Fibroblast of peridontal ligament (primary cell): ENCODE measurements at regions not wholly inside any gene's neighbourhood (a gene's known extent, or its start where the extent isn't known, plus 50 kb on each side); places are given as distances from the start of the nearest gene placed in this dataset.

Source experiments
- DNase-seq: peaks from one replicate; pipeline ENCODE4 v3.0.0-alpha.2; 2010; ENCODE audit errors: extremely low read depth

GRCh38 chr1:184919892-184920291 lies 54.4 kb downstream of the NIBAN1 start:
- DNase-seq: no peak

DNA sequence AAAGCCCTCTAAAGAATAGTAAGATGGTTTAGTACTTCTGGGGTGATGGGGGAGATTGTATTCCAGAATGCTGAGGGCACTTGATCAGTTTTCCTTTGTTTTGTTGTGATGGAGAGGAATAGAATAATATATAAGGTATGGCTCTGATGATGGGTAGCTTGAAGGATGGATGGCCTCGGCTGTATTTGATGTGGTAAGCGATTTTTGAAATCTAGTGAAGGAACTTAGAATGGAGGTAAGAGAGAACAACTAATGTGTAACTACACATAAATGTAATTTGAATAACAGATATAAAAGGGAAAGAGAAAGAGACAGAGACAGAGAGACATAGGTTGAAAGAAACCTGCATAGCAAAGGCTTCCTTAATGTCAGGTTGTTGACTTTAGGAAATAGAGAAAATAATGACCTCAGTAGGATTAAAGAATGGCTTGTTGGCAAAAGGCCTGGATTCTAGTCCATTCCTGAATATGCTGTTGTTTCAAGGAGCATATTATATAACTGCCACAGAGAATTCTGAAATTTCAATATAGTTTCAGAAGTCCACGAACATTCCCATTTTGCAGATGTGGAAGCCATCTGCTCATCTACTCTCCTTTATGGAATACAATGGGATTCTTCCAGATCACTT lies 58.7 kb downstream of the NIBAN1 start:
- peak; percentile 30 for DNase-seq

DNA sequence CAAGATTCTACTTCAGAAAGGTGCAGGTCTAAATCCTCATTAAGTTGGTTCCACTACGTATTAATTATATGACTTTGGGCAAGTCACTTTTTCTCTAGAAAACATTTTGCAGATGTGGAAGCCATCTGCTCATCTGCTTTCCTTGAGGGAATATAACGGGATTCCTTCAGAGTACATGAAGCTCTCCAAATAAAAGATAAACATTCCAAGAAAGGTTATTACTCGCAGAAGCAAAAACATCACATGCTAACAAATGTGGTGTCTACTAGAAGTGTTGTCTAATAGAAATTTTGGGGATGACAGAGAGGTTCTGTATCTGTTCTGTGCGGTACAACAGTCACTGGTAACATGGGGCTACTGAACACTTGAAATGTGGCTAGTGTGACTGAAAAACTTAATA lies 60.2 kb downstream of the NIBAN1 start:
- no peak for DNase-seq

- no peak for DNase-seq
Measured at GRCh38 chr1:184912392-184912791, 61.9 kb downstream of the NIBAN1 start.

- no peak for DNase-seq
Measured at GRCh38 chr1:184911830-184912229, 62.5 kb downstream of the NIBAN1 start.

DNA sequence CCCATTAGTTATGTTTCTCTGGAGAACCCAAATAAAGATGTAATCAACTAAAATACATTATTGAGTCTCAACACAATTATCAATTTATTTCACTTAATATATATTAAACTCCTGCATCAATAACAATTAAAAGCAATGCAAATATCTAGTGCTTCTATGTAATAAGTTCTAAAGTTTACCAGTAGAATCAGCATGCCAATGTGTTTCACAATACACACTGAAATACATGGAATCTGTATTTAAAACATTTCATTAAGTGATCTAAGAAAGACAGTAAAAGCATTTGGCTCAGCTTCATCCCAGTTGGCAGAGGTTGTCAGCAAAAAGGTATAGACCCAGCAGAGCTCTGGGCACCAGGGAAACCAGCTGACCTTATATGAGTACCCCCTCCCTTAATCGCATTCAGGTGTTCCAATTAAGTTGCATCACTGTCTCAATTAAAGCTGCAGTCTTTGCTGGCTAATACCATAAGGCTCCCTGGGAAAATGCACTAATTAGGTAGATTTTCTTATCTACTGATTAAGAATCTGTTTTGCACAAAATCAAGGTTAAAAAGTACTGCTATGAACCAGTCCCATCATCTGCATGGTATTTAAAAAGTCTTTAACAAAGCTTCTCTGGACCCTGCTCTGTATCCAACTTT lies 63.1 kb downstream of the NIBAN1 start:
- peak; percentile 61 for DNase-seq

GRCh38 chr1:184910691-184911091 lies 63.6 kb downstream of the NIBAN1 start:
- DNase-seq: peak; percentile 53

DNA sequence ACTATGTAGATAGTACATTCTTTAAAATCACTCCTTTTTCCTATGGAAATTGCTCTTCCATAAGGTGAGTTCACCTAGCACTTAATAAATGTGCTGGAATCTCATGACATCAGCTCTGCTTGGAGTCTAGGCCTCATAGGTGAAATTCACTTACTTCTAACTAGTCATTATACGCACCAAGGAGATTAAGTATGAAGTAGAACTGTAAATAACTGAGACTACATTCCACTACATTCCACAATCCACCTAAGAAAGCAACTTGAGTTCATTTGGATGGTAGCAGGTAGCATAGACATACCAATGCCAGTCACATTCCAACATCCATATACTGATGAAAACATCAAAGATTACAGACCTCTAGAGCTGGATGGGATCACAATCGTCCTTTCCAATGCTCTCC lies 64.3 kb downstream of the NIBAN1 start:
- DNase-seq: no peak

- DNase-seq: no peak
Measured at GRCh38 chr1:184909019-184909418, 65.3 kb downstream of the NIBAN1 start.

DNA sequence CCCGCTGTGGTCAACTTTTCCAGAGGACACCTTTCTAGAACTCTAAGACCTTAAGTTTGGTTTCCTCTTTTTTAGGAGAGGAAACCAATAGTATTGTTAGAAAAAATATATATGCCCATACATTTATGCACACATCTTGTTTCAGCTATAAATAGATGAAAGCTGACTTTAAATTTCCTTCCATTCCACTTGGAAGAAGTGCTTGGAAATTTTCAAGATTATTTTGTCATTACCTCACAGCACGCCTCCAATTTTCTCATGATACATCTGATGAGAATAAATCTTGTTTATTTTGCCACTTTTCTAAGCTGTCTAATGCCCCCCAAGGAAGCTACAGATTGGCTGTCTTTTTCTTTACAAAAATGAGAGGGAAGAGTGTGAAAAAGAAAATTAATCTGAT lies 65.8 kb downstream of the NIBAN1 start:
- no peak for DNase-seq

- DNase-seq: no peak
Measured at GRCh38 chr1:184907500-184907899, 66.8 kb downstream of the NIBAN1 start.

DNA sequence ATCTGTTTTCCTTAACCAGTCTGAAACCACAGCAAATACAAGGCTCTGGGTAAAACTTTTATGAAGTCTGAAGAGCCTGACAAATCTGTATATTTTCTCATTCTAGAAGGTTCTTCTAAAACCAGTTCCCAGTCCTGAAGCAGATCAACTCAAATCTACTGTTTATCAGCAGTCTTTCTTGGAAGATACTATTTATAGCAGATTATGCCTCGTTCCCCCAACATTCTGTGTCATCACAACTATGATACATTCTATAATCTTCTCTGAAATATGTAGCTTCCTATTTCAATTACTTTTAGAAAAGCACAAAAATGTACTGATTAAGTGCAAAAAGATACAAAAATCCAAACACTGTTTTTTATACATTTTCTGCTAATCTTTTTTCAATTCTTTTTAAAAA lies 67.5 kb downstream of the NIBAN1 start:
- DNase-seq: peak; percentile 56

- no peak for DNase-seq
Measured at GRCh38 chr1:184905601-184906322, 68.5 kb downstream of the NIBAN1 start.

DNA sequence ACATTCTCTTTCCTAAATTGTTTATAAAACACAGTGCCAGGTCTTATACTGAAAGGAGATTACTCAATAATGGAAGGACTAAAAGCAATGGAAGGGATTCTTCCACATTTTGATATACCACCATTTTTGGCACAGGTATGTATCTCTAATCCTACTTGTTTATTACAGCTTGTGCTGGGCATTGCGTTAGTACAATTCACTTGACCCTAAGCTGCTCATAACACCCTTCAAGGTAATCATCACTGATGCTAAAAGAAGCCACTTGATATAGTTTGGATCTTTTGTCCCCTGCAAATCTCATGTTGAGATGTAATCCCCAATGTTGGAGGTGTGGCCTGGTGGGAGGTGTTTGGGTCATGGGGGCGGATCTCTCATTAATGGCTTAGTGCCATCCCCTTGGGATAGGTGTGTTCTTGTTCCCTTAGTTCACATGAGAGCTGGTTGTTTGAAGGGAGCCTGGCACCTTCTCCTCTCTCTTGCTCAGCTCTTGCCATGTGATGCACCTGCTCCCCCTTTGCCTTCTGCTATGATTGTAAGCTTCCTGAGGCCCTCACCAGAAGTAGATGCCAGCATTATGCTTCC lies 71.1 kb downstream of the NIBAN1 start:
- peak; percentile 35 for DNase-seq

DNA sequence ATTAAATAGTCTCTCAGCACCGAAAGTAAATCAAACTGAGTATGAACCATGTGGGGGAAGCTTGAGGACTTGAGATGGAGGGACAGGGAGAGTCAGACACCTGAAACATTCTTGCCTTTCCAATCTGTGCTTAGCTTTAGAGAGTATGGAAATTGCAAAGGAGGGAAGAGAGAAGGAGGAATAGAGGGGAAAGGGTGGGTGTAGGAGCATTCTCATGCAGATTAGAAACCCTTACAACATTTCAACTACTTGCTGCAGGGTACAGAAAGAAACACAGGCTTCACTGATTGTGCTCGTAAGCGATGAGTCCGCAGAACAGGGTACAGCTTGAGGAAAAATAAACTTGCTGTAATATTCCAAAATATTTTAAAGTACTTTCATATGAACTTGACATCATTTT lies 73.8 kb downstream of the NIBAN1 start:
- DNase-seq: no peak

GRCh38 chr1:184896000-184896399 lies 78.3 kb downstream of the NIBAN1 start:
- DNase-seq: no peak

DNA sequence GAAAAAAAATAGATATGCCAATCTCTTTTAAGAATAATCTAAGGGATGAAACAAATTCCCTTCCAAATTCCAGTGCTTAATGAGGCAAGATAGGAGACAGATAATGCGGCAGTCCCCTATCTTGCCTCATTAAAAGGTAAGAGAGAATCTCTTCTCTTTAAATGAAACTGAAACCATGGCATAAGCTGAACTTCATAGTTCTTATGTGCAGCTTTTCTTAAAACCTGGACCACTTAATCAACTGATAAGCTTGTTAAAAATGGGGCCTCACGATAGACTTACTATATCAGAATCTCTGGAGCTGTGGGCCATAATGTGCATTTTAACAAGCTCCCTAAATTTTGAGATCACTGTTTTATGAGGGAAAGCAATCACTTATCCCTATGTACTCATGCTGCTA lies 79.2 kb downstream of the NIBAN1 start:
- no peak for DNase-seq

DNA sequence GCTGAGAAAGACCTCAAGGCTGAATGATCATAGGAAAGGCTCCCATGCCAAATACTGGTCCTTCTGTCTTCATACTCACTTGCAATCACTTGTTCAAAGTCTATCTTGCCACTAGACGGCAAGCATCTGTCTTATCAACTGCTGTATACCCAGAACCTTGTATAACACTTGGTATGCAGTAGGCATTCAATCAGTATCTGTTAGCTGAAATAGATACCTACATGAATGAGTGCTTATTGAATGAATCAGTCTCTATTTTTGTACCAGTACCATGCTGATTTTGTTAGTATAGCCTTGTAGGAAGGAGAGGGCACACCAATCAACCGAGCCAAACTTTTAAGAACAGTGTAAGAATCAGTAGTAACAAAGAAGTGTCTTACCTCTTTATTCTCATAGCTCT lies 80.6 kb downstream of the NIBAN1 start:
- DNase-seq: no peak

DNA sequence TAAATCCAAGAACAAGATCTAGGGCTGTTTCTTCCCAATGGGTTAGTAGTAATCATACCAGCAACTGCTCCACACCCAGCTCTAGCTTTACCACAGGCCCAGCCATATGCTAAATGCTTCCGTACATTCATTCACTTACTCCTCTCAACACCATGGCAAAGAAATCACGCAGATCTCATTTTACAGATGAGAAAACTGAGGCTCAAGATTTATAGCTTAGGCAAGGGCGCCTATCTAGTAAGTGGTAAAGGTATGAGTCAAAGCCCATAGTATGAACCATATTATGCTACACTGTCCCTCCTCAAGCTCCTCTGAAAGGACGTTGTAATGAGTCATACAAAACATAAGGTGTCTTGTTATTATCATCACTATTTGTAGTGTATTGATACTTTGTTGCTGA lies 82.2 kb downstream of the NIBAN1 start:
- DNase-seq: no peak

- no peak for DNase-seq
Measured at GRCh38 chr1:184891440-184891839, 82.9 kb downstream of the NIBAN1 start.

GRCh38 chr1:184890539-184890973 lies 83.8 kb downstream of the NIBAN1 start:
- DNase-seq: peak; percentile 54

DNA sequence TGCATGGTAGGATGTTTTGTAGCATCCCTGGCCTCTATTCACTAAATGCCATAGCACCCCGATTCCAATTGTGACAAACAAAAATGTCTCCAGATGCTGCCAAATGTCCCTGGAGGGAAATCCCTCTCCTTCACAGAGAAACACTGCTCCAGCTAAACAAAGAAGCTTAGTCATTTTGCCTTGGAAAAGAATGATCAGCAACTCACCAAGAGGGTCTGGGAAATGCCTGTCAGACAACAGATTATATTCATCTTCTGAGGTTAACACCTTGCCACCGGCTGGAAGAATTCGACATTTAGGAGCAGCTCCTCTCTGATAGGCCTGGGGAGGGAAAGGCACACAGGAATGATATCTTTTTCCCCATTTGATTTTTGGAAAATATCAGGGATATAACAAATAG lies 84.4 kb downstream of the NIBAN1 start:
- peak; percentile 23 for DNase-seq

DNA sequence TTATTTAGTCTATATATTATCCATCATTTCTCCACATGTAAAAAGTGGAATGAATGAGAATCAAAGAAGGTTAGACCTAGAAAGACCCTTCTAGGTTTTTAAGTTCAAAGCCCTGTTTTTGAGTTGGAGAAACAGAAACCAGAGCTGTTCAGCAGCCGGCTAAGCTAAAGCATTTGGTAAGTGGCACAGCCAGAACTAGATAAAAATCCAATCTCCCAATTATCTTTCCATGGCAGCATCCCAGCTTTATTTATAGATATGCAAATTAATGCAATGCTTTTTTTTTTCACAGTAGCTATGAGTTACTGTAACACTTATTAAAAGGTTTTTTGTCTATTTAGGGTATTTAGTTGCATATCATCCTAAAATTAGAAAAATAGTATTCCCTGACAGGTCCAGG lies 85.1 kb downstream of the NIBAN1 start:
- DNase-seq: no peak
